Middle frontal gyrus (tissue), 1 donor: ENCODE measurements at regions not wholly inside any gene's neighbourhood (a gene's known extent, or its start where the extent isn't known, plus 50 kb on each side); places are given as distances from the start of the nearest gene placed in this dataset.
"Not testable (repeated sequence)": the region's sequence is repeated elsewhere in the genome, so short reads cannot be mapped to it uniquely, and the experiment has no call there.

ENCODE experiments used
- DNase-seq: peaks from one replicate; pipeline ENCODE4 v3.0.0-alpha.2; 2015; ENCODE audit warnings: low spot score; ENCODE audit errors: extremely low spot score

DNA sequence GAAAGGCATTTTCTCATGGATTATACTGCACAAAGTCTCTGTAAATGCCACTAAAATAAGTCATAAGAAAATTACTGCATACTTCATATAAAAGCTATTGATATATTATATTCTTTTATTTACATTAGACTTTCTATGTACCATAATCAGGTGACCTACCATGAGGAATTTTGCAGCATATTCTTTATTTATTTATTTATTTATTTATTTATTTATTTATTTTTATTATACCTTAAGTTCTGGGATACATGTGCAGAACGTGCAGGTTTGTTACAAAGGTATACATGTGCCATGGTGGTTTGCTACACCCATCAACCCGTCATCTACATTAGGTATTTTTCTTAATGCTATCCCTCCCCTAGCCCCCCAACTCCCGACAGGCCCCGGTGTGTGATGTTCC is 596.2 kb downstream of the CHSY3 start:
- DNase-seq = not testable (repeated sequence)

DNA sequence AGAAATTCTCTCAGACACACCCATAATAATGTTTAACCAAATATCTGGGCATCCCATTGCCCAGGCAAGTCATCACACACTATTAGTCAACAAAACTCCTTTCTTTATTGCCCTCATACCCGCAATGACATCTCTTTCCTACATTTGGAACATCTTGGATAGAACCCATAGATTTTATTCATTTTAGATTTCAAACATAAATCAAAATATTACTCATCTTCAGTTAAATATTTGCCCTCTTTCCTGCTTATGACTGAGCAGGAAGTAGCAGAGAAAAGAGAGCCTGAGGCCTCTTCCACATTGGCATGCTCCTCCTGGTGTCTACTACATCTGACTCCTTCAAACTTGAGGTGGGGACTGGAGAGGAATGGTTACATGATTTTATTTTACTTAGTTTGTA is 592.0 kb downstream of the CHSY3 start:
- no peak for DNase-seq

DNA sequence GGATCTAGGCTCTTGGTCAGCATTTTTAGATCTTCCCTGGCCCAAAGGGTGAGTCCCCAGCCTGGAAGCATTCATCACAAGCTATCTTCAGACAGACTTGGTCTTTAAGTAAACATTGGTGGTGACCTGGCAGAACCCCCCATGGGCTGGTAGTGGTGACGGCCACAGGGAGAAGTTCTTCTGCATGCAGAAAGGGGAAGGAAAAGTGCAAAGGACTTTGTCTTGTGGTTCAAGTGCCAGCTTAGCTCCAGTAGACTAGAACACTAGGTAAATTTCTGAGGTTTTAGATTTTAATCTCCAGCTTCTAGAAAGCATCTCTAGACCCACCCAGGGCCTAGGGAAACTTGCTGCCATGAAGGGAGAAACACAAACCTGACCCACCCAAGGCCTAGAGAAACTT is 584.0 kb downstream of the CHSY3 start:
- DNase-seq = no peak

DNA sequence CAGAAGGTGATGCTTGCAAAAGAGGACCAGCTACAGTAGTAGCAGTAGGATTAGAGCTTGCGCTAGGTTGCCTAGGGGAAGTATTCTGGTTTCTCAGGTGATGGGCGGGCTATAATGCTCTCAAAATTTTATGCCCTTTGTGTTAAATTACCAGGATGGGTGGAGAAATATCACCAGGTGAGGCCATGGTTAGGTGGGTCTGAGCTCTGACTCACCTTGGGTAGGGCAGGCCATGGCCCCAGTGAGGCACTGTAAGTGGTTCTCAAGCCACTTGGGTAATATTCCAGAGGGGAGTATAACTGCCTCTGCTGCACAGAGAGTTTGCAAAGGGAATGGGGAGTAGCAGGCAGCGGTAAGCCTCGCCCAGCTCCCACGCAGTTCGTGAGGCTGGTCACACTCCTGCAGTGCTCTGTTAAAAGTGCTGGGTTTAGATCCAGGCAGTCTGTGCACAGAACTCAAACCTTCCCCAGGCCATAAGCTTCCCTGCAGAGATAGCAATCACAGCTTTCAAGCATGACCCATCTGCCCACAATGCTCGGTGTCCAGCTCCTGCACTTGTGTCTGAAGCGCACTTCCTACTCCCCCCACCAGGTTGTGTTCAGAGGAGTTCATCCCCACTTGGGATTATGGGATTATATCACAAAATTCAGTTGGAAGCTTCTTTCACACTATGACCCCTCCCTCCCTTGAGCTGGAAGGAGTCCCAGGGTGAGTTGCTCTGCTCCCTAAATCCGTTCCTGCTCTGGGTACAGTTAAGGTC is 575.0 kb downstream of the CHSY3 start:
- DNase-seq = no peak

DNA sequence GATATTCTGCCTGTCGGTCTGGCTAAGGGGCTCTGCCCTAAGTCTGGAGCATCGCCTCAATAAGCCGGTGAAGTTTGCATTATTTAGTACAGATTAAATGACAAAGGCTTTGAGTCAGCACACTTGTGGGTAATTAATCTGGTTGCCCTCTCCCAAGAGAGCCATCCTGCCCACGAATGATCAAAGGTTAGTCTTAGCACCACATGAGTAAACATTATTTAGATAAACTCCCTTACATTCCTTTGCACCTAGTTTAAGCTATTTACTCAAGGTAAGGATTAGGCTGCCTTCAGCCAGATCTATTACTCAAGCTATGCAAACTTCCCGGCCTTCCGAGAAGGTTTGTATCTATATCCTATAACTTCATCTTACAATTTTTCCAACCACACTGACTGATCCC is 572.1 kb downstream of the CHSY3 start:
- no peak for DNase-seq

DNA sequence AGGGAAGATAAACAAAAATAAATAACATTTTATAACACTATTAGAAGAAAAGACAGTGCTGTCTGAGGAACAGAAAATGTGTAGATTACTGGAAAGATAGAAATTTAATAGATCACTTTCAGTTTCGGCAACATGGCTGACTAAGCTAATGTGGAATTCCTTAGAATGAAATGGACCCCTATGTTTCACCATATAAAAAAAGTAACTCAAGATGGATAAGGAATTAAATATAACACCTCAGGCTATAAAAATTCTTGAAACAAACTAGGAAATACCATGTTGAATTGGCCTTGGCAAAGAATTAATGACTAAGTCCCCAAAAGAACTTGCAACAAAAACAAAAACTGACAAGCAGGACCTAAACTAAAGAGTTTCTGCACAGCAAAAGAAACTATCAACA is 558.3 kb downstream of the CHSY3 start:
- no peak for DNase-seq

DNA sequence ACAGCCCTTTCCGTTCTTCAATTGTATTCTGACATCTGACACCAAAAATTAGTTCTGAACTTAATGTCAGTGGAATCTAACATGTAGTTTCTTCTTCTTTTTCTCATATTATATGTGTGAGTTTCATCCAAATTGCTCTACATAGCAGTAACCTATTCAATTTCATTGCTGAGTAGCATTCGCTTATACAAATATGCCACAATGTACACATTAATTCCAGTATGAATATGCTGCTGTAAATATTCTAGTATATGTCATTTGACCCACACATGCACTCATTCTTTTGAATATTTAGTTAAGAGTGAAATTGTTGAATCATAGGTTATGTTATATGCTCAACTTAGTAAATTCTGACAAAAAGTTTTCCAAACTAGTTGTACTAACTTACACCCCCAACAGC is 550.9 kb downstream of the CHSY3 start:
- DNase-seq = no peak

DNA sequence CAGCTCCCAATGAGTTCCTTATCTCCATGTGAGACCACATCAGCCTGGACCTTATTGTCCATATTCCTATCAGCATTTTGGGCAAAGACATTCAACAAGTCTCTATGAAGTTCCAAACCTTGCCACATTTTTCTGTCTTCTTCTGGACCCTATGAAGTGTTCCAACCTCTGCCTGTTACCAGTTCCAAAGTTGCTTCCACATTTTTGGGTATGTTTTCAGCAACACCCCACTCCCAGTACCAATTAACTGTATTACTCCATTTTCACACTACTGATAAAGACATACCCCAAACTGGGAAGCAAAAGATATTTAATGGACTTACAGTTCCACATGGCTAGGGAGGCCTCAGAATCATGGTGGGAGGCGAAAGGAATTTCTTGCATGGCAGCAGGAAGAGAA is 548.5 kb downstream of the CHSY3 start:
- no peak for DNase-seq

DNA sequence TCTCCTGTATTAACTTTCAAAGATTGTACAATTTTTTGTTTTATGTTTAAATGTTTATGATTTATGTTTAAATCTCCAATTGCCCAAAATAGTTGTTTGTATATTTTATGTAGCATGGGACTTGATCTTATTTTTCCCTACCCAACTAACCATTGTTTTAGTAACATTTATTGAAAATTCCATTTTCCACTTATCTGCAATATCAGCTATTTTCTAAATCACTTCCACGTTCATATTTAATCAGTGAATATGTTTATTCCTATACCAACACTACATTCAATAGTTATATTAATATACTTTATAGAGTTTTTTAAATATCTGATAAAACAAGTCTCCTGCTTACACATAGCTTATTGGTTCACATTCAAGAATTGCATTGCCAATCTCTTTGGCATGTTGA is 532.2 kb downstream of the CHSY3 start:
- no peak for DNase-seq

DNA sequence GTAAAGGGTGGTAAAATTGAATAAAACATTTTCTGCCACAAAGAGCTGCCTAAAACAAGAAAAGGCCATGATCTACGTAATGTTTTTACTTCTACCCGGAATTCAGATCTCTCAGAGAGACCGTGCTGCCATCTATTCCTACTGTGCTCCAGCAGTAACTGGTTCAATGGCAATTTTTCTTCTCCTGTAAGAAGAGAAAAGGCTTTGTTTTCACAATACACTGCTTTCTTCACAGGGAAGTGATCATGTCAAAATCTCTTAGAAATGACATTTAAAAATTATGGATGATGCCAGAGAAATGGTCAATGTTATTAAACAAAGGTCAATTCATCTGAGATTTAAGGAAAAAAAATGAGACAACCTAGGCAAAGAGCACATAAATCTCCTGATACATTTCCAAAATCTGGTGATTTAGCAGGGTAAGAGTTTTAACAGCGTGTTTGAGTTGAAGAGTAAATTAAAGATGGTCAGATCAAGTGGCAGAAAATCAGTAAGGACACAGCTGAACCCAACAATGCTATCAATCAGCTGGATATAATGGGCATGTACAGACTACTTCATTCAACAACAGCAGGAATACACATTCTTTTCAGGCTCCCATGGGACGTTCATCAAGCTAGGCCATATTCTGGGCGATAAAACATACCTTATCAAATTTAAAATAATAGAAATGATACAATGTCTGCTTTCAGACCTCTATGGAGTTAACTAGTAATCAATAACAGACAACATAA is 523.1 kb downstream of the CHSY3 start:
- DNase-seq = no peak

DNA sequence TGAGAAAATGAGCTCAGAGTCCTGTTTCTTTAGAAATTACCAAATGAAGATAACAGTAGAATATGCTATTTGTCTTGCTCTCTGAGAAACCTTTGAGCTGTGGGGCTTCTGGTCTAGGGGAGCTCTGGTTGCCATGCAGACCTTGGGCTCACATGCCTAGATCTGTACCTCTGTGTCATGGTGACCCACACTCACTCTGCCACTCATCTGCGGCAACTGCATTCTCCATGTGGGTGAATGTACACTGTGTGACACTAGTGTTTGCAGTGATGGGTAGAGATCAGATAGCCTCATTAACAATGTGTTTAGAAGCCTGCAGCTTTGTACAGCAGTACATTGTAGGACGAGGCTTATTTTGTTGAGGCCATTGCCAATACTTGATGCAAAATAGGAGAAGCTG is 521.2 kb downstream of the CHSY3 start:
- DNase-seq = no peak

DNA sequence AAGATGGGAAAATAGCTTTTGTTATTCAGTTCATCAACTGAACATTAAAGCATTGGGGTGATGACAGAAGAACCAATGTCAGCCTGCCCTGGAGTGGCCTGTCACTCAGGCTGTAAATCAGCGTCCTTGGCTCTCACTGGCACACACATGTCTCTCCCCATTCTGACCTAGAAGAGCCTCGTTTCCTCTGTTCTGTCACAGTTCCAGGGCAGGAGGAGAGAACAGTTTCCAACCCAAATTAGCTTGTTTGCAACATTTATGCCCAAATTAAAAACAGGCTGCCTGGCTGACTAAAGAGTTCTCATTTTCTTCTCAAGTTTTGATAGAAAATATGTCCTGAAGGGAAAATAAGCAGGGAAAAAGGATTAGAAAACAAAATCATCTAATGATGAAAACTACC is 520.1 kb downstream of the CHSY3 start:
- DNase-seq = no peak

DNA sequence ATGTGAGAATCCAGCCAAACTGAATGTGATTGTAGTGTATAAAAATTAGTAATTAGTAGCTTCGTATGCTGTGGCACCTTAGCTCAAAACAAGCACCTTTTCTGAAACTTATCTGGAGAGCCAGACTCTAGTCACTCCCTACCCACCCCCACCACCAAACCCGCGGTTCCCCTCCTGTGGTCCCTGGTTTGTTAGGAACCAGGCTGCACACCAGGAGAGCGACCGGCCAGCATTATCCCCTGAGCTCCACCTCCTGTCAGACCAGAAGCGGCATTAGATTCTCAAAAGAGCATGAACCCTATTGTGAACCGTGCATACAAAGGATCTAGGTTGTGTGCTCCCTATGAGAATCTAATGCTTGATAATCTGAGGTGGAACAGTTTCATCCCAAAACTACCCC is 498.6 kb downstream of the CHSY3 start:
- no peak for DNase-seq

DNA sequence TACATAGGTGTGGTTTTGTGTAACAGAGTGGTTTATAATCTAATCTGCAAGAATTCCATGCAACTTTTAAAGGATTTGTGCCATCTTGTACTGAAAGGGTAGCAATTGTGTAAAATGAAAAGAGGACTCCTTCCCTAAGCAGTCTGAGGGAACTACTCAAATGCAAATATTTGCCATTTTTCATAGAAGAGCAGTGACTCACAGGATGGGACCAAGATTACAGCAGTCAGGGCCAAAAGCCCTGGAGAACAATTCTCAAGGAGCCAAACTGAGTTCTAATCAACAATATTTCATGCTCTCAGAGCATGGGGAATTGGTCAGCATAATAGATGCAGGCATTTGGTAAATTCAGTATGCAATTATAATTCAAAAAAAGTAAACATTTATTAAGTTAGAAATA is 495.8 kb downstream of the CHSY3 start:
- no peak for DNase-seq

DNA sequence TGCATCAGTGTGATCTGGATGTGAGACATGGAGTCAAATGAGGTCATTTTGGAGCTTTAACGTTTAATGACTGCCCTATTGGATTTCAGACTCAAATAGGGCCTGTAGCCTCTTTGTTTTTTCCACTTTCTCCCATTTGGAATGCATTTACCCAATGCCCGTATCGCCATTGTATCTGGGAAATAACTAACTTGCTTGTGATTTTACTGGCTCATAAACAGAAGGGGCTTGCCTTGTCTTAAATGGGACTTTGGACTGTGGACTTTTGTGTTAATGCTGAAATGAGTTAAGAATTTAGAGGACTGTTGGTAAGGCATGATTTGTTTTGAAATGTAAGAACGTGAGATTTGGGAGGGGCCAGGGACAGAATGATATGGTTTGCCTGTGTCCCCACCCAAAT is 494.6 kb downstream of the CHSY3 start:
- DNase-seq = no peak

DNA sequence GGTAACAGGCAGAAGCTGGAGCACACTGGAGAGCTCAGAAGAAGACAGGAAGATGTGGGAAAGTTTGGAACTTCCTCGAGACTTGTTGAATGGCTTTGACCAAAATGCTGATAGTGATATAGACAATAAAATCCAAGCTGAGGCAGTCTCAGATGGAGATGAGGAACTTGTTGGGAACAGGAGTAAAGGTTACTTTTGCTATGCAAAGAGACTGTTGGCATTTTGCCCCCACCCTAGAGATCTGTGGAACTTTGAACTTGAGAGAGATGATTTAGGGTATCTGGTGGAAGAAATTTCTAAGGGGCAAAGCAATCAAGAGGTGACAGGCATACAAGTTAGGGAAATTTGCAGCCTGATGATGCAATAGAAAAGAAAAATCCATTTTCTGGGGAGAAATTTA is 493.5 kb downstream of the CHSY3 start:
- DNase-seq = not testable (repeated sequence)

DNA sequence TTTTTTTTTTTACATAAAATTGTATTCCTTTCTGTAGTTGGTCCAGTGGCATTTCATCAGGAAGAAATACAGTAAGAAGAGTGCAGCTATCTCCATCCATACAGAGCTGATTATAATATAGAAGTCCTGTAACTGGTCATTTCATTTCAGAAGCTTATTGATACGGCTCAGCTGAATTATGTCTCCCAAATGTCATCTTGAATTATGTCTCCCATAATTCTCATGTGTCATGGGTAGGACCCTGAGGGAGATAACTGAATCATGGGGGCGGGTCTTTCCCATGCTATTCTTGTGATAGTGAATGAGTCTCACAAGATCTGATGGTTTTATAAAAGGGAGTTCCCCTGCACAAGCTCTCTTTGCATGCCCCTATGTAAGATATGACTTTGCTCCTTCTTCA is 492.9 kb downstream of the CHSY3 start:
- DNase-seq = no peak

DNA sequence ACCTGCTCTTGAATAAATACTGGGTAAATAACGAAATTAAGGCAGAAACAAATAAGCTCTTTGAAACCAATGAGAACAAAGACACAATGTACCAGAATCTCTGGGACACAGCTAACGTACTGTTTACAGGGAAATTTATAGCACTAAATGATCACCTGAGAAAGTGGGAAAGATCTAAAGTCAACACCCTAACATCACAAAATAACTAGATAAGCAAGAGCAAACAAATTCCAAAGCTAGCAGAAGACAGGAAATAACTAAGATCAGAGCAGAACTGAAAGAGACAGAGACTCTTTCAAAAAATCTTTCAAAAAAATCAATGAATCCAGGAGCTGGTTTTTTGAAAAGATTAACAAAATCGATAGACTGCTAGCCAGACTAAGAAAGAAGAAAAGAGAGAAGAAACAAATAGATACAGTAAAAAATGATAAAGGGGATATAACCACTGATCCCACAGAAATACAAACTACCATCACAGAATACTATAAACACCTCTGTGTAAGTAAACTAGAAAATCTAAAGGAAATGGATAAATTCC is 487.5 kb downstream of the CHSY3 start:
- not testable (repeated sequence) for DNase-seq

DNA sequence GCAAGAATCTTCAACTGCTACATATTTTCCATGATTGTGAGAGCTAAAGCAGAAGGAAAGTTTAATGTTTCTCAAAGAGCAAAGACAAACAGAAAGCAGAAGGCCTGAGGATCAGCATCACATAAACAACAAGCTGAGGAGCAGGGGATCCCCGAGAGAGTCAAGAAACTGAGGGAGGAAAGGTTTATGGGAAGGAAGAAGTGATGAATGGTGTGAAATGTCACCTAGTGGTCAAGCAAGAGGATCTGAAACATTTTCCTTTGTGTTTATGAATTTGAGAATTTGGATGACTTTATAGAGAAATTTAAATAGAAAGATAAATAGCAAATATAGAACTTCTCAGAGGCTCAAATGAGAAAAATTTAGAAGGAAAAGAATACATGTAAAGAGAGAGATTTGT is 481.9 kb downstream of the CHSY3 start:
- DNase-seq = no peak

DNA sequence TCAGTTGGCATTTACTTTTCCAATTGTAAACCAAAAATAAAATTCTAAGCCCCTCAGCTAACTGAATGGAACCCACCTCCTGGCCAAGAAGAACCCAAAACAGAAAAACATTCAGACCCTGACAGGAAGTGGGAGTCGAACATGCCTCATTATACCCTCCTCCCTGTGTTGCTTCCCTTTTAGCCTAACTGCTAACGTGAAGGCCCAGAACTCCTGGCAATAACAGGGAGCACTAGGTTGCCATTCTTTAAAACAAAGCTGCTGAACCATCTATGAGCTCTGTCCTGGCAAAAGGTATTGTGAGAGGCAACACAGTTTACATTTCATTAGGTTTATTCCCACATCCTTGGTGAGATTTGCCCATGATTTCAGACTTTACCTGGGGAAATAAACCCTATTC is 481.4 kb downstream of the CHSY3 start:
- no peak for DNase-seq

DNA sequence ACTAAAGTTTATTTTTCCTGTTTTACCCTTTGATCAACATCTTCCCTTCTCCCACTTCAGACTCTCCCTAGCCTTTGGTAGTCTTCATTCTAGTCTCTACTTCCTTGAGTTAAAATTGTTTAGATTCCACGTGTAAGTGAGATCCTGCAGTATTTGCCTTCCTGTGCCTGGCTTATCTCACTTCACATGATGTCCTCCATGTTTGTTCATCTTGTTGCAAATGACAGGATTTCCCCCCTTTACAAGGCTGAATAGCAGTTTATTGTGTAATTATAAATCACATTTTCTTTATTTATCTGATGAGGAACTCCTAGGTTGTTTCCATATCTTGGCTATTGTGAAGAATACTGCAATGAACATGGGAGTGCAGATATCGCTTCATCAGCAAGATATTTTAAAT is 461.7 kb downstream of the CHSY3 start:
- DNase-seq = no peak

DNA sequence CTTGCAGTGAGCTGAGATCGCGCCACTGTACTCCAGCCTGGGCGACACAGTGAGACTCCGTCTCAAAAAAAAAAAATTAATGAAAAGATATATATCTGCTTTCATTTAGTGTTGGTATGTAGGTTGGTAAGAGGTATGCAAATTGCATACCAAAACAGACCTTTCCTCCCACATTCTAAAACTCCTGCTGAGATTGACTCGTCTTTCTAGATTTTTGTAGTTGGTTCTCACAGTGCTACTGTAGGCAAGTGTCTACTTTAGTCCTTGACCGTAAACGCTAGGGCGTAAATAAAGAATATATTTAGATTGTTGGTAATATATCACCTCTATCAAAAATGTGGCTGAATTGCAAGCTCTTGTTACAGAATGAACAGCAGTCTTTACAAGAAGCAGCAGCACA is 445.9 kb downstream of the CHSY3 start:
- DNase-seq = no peak
